GM21737 (cell line): ENCODE measurements at regions not wholly inside any gene's neighbourhood (a gene's known extent, or its start where the extent isn't known, plus 50 kb on each side); places are given as distances from the start of the nearest gene placed in this dataset.
"Not testable (repeated sequence)": the region's sequence is repeated elsewhere in the genome, so short reads cannot be mapped to it uniquely, and the experiment has no call there.

Experiments
- ATAC-seq: cut with Tn5 transposase; IDR thresholded peaks from one replicate; pipeline ENCODE4 v1.9.1; 2021; ENCODE audit warnings: mild to moderate bottlenecking, moderate library complexity; ENCODE audit not compliant: unreplicated experiment

DNA sequence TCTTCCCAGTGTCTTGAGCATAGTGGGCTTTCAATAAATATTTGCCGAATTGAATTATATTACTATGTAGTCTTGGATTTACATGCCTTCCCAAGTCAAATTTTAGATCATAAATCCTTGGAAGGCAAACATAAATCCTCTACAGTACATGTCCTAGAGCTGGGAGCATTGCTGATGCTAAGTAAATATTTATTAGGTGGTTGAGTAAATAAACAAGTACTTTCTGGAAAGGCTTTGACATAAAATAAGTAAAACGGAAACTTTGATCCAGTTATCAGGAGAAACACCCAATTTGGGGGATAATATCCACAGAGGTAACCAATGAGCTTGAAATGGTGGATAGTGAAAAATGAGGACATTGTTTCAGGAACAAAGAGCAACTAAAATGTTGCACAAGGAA, 162.8 kb upstream of the SVIL start:
- no peak for ATAC-seq

DNA sequence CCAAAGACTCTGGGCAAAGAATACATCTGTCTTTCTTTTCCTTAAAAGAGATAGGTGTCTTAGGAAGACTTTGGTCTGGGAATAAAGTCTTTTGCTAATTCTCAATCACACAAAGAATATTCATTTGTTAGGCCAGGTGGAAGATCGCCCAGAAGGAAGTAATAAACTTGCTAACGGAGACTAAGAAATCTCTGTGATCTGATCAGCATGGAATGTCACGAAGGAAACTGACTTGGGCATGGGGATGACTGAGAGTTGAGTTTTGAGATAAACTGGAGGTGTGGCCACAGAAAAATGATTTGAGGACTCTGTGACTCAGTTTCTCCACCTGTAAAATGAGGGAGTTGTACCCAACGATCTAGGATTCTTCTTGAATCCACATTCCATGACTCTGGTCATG, 161.1 kb upstream of the SVIL start:
- ATAC-seq, result no peak

DNA sequence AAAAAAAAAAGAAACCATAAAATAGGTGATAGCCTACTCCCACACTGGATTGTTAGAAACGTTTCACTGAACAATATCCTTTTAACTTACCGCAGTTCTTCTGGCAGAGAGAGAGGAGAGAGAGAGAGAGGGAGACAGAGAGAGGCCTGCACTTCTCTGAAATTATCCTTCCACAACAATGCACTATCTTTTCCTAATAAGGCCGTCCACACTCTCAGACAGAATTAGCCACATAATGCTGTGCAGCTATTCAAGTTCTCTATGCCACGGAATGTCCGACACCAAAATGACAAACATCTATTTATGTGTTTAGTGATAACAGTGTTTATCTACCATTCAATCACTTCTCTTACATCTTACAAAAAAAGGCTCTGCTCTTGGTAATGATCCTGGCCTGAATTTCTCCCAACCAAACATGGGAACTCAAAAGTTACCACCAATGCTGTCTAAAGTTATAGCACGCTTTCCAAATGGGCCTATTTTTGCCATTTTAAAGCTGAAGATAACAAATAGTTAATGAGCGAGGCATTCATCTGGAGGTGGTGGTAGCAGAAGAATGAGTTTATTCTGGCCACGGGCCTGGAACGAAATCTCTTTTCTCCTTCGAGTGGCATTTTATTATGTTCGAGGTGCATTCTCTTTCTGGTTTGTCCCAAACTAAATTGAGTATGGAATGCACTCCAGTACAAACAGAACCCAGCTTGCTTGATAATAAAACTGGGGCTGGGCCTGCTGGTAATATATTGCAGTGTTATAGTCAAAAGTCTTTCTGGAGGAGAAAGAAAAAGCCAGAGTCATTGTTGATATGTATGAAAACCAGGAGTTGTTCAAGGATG, 160.2 kb upstream of the SVIL start:
- ATAC-seq, result no peak

DNA sequence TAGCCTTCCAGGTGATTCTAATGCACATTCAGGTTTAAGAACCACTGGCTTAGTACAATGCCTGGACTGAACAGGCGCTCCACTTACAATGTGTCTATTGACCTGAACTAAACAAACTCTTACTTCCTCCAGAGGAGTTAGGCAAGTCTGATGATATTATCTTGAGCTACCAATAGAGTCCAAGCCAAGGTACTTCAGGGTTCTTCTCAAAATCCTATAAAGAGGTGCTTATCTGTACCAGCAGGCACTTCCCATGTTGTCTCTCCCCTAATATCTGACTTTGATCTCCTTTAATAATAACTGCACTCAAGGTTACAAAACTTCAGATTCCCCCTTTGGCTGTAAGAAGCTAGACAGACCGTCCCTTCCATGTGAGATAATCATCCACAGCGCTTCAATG, 157.0 kb upstream of the SVIL start:
- no peak for ATAC-seq

DNA sequence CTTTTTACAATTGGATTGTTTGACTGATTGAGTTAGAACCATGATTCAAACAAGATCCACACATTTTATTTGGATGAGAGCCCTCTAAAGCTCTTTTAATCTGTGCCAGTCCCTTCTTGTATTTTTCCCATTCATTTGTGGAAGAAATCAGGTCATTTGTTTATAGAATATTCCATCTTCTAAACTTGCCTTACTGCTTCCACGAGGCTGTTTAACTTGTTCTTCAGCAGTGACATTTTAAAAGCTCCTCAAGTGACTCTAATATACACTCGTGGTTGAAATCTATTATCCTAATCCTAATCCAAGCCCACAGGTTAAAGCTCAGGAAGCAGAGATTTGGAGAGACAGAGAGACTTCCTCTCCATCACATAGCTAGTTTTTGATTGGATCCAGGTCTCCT, 155.4 kb upstream of the SVIL start:
- ATAC-seq, result no peak

DNA sequence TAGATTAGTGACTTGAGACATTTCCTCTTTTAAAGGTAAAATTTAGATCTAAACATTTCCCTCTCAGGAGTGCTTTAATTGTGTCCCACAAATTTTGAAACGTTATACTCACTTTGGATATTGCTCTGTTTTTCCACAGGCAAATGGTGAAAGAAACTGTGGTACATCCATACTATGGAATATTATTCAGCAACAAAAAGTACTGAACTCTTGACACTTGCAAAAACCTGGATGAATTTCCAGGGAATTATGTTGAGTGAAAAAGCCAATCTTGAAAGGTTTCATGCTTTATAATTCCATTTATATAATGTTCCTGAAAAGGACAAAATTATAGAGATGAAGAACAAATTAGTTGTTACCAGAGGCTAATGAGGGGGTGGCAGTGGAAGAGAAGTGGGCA, 153.3 kb upstream of the SVIL start:
- ATAC-seq, result no peak

DNA sequence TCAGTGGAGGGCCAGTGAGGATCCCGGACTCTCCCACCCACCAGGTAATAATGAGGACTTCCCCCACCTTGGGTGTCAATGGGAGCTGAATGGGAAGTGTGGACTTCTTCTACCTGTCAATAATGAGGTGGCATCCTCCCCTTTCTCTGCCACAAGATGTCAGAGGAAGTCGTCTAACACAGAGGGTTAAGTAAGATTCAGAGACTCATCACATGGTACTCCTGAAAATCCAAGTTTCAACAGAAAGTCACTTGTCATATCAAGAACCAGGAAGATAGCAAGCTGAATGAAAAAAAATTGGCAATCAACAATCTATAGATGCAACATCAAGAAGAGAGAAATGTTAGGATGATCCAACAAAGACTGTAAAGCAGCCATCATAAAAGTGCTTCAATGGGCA, 150.9 kb upstream of the SVIL start:
- ATAC-seq, result no peak

DNA sequence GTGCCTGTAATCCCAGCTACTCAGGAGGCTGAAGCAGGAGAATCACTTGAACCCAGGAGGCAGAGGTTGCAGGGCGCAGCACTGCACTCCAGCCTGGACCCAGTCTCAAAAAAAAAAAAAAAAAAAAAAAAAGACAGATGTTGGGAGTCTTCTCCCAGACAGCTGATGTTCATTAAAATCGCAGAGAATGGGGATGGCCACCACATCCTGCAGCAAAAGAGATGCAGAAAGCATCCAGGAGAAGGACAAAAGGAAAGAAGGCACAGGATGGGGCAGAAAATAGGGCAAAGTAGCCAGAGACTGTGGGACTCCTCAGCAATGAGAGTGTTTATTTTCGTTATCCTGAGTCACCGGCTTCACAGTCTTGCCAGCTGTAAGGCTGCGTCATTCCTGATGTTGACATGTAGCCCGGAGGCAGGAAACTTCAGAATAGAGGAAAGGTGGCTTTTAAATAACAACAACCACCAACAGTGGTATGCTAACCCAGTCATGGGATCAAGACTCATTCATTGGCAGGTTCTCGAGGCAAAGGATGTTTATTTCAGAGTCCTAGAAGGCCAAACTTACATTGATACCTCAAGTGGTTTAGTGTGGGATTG, 149.5 kb upstream of the SVIL start:
- no peak for ATAC-seq

DNA sequence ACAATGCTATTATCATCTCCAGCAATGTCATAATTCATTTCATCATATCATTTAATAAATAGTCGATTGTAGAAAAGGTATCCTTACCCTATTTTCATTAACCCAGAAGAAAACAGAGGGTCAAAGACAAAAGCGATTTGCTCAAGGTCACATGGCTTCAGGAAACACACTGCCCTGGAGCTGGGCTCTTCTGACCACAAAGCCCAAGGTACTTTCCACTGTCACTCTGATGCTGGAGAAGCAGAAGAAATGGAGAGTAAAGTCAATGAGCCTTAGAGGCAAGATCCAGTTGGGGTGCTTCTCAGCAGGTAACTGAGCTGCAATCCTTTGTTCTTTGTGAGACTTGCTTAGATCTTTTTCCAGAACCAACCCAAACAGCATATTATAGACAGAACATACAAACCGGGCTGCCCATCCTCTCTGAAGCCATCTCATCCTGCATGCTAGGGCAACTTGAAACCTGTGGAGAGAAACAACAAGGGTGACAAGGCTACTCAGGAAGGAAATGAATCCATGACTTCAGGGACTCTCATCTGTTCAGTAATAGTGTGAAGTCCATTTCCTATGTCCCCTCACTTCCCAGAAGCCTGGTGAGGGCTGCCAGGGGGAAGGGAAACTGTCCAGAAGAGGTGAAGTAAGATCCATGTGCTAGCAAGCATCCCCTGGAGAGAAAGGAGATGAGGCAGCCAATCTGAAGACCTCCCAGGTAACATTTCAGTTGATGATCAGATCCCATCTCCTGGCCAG, 148.6 kb upstream of the SVIL start:
- no peak for ATAC-seq

DNA sequence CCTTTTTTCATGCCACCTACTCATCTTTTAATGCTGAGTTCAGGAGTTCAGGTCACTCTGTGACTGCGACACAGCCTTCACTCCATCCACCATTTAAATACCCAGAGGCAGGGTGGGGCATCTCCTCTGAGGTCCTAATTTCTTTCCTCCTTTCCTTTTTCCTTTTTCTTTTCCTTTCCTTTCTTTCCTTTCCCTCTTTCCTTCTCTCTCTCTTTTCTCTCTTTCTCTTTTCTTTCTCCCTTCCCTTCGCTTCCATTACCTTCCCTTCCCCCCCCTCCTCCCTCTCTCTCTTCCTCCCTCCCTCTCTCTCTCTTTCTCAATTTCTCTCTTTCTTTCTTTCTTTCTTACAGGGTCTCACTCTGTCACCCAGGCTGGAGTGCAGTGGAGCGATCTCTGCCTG, 145.9 kb upstream of the SVIL start:
- ATAC-seq, result no peak

DNA sequence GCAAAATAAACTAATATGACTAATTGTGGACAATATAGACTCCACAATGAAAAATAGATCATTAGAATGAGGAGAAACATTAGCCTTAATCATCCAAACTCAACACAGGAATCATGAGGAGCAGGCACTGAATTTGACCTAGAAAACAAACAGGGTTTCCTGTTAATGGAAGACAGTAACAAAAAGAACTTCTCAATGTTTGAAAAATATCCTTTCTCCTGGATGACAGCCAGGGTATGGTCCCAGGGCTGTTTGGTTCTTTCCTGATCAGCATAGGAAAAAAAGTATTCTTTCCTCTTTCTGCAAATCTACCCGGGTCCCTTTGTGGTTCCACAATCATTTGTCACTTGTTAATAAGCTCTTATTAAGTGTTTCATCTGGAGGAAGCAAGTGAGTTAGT, 145.3 kb upstream of the SVIL start:
- no peak for ATAC-seq

DNA sequence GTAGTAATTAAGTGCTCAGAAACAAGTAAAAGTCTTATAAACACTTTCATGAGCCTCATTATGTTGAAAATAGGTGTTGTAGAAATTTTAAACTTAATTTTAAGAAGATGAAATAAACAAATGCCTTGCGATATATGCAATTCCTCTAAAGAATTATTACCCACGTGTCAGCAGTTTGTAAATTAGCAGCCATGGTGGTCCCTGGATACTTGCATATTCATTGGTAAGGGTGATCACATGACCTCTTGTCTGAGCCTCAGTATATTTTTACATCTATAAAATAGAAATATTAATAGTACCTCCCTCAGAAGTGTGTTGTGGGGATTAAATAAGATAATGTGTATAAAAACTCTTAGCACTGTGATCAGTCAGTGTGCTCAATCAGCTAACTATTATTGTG, 141.5 kb upstream of the SVIL start:
- ATAC-seq, result no peak

DNA sequence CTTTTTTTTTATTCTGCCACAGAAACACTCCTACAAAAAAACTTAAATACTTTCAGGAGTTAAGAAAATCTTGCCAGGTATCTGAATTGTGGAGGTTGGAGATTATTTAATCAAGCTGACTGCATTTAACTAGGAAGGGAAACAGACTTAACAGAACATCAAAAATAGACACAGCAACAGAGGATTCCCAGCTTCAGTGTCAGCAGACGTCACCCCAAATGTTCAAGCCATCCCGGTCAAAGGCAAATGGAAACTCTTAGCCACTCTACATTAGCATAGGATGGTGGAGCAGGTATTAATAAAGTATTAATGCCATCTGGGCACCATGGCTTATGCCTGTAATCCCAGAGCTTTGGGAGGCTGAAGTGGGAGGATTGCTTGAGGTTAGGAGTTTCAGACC, 139.7 kb upstream of the SVIL start:
- ATAC-seq, result no peak

DNA sequence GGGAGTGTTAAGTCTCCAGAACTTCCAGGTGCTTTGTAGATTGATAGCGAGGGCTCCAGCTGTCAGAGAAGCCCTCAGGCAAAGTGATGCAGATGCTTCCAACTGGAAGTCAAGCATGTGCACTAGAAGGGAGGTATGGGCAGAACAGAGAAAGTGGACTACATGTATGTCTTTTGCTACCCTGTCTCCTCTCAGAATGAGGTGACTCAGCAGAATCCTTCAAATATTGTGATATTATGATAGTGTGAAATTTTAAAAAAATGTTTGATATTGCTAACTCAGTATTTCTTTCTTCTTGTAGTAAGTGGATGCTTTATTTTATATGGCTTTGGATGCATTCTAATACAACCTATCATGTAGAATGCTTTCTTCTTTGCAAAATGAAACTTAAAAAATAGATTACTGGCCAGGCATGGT, 138.9 kb upstream of the SVIL start:
- ATAC-seq, result no peak

DNA sequence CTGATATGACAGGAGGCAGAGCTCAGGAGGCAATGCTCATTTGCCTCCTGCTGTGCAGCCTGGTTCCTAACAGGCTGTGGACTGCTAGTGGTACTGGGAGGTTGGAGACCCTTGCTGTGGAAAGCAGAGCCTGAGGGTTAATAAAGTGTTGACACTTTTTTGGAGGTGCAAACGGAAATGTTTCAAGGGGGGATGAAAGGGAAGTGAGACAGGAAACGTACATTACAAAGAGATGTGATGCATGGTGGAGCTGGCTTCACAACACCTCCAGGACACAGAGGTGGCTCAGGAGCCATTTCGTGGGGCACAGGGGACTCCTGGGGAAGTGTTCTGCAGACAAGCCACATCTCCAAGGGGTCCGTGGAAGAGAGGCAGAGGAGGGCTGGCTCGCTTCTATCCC, 137.6 kb upstream of the SVIL start:
- no peak for ATAC-seq

DNA sequence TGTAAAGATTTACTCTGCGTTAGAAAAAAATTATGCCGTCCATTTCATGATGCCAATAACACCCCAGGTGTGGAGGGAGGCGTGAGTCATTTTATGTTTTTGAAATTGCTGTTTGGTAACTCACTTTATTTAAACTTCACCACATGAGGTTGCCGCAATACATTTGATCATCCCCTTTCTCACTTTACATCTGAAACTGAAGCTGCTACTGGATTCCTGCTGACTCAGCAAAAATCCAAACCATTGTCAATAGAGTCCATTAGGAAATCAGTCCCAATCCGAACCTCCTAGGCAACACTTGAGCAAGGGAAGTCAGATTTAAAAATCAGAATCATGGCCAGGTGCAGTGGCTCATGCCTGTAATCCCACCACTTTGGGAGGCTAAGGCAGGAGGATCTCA, 136.6 kb upstream of the SVIL start:
- no peak for ATAC-seq

DNA sequence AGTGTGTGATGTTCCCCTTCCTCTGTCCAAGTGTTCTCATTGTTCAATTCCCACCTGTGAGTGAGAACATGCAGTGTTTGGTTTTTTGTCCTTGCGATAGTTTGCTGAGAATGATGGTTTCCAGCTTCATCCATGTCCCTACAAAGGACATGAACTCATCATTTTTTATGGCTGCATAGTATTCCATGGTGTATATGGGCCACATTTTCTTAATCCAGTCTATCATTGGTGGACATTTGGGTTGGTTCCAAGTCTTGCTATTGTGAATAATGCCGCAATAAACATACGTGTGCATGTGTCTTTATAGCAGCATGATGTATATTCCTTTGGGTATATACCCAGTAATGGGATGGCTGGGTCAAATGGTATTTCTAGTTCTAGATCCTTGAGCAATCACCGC, 134.5 kb upstream of the SVIL start:
- ATAC-seq, result not testable (repeated sequence)

DNA sequence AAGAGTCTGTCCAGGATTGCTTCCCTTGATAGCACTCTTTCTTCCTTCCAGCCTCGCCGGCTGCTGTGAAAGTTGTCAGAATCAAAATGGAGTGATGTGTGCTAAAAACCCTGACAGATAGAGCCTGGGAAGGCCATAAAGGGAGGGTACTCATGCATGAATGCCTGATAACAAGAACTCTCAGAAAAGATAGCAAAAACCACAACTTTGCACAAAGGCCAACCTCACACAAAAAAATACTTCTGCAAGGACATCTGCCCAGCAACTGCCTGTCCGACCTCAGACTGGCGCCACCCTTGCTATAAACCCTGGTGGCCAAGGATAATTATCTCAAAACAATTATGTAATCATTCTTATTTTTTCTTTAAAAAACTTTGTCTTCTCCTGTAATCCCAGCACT, 133.2 kb upstream of the SVIL start:
- ATAC-seq, result no peak

DNA sequence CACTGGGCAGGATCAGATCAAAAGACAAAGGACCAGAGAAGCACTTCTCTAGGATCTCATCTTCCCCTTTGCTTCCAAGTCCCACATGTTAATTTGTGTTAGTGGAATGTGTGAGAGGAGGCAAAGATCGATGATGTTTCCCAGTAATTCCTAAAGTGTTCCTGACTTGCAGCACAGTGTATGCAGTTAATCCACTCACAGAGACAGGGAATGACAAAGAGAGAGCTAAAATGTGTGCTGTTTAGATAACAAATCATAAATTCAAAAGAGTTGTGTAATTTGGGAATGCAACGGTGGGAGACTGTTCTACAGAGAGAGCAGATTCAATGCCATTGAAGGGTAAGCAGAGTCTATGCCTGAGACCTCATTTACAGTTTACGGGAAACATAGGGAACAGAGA, 132.0 kb upstream of the SVIL start:
- no peak for ATAC-seq

DNA sequence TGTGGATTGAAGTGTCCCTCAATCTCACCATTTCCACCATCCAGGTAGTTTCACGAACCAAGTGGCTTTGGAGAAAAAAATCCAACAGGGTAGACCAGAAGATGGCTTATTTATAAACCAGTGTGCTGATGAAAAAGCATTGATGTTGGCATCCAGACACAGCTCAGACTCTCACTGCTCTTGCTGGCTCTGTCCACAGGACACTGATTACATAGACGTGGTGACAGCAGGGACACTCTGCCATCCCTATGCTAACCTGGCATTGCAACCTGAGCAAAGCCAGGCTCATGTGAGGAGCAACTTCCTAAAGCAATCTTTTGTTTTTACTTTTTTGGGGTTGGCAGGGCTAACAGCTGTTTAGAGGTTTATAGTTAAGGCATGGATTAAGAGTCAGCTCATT, 130.6 kb upstream of the SVIL start:
- no peak for ATAC-seq

DNA sequence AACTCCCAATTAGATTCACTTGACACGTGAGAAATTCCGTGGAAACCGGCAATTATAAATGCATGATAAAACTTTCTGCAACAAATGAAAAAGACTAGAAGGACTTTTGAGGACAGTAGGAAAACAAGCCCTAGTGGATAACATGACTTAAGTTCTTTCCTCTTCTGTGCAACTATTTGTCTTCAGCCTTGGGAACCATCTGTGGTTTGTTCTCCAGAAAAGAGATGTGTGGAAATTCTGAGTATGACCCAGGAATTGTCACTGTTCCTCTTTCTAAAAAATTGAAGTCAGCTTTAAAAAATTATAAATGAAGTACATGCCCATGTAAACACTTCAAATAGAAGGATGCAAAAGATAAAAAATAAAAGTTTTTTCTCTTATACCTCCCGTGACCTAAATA, 128.6 kb upstream of the SVIL start:
- no peak for ATAC-seq

DNA sequence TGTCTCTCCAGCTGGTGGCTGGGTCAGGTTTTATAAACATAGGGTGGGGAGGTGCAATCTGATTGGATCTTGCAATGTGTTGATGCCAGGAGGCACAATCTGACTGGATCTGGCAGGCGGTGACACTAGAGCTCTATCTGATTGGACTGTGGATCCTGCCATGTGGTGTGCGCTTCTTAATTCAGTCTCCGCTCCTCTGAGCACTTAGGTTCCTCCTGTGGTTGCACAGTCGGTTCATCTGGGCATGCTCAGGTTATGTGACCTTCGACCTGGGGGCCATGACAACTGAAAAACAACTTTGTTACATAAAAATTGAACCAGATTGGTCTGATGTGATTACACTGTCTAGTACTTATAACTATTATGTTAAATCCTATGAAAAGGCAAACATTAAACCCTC, 127.1 kb upstream of the SVIL start:
- no peak for ATAC-seq
